Psoas muscle (tissue), 7 donors: ENCODE measurements at regions not wholly inside any gene's neighbourhood (a gene's known extent, or its start where the extent isn't known, plus 50 kb on each side); places are given as distances from the start of the nearest gene placed in this dataset.

Source experiments
- ATAC-seq, 4 donors: fragments of 200-7000 bp; cut with Tn5 transposase; one replicate each; pipeline ENCODE4 v1.9.1; 2020; ENCODE audit warnings: moderate library complexity in 3 of 4, mild to moderate bottlenecking in 2 of 4
- DNase-seq, 2 donors: peaks; one replicate each; pipeline ENCODE4 v3.0.0-alpha.2; 2020
- H3K27ac ChIP-seq: fragments of 200-600 bp; one replicate; pipeline ENCODE4 v1.8.0; 2022
- H3K27me3 ChIP-seq, 3 donors: fragments of 200-600 bp in 1 of 3; one replicate each; pipeline versions ENCODE4 v1.6.1 to v1.8.0; 2013 to 2022; ENCODE audit warnings: low read length in 2 of 3, mild to moderate bottlenecking in 2 of 3, moderate library complexity in 1 of 3; ENCODE audit not compliant: insufficient read depth in 3 of 3
- H3K36me3 ChIP-seq, 2 donors: fragments of 200-600 bp in 1 of 2; one replicate each; pipeline versions ENCODE4 v1.6.1 to v1.8.0; 2013 to 2022; ENCODE audit warnings: low read depth in 1 of 2, mild to moderate bottlenecking in 1 of 2, moderate library complexity in 1 of 2; ENCODE audit not compliant: insufficient read depth in 1 of 2
- H3K4me1 ChIP-seq: fragments of 200-600 bp; one replicate; pipeline ENCODE4 v1.8.0; 2022
- H3K4me3 ChIP-seq: fragments of 200-600 bp; one replicate; pipeline ENCODE4 v1.8.0; 2022; ENCODE audit warnings: mild to moderate bottlenecking
- H3K9me3 ChIP-seq: fragments of 200-600 bp; one replicate; pipeline ENCODE4 v1.8.0; 2022
- WGBS, 3 donors: extraction: QIAGEN DNeasy Blood & Tissue Kit; methylation state at CpG; one replicate each; pipeline versions ENCODE4 v1.1.6 to v1.1.7; 2013; 5-methylcytosine and 5-hydroxymethylcytosine counted together
- intact Hi-C, 2 donors: fragments of 100-400 bp; cut with DNase I; formaldehyde crosslinking; loops; one replicate each; pipeline versions ENCODE4 v1.11.0 to v1.14.2; 2022
- TF ChIP-seq, protein P1 (sequence below): fragments of 200-600 bp; IDR thresholded peaks from one replicate; pipeline ENCODE4 v1.8.0; 2022; ENCODE audit warnings: antibody characterized with exemption
- donor health status: healthy with polysubstance abuse.
- donor health status: DM: no; HTN: no; CAD: no; lungs with moderate emphysema.
- donor health status: Bipolar disorder and iron deficiency.
- donor health status: healthy.
- donor health status: DM: yes; HTN: yes; CAD: no.
- donor health status: DM: no; HTN: no; CAD: no.
- donor health status: DM: yes; HTN: yes; CAD: no.

DNA sequence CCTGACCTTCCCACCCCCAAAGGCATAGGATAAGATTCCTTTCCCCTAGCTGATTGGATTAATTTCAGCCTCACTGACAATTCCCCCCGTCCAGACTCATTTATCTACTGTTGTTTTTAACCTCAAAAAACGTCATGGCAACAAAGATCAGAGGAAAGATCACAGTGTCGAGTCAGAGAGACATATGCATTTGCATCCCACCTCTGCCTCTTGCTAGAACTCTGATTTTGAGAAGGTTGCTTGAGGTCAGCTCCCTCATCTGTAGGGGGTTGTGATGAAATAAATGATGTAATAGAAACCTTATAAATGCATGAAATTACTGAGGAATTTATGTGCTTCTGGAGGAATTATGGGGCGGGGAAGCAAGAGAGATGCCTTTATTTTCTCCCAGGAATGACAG is 53.3 kb upstream of the SYN3 start:
- ATAC-seq: no peak
- no peaks in the 10 kb centered on the region for H3K36me3 ChIP-seq
- no peaks in the 10 kb centered on the region for H3K9me3 ChIP-seq
- 26 to 35% (median 34%) methylated on average over 4 of the region's 4 CpGs for WGBS, 3 donors
- no peaks in the 10 kb centered on the region for H3K4me1 ChIP-seq
- intact Hi-C loops: no loop called here
- no peak overlapping the region for H3K4me3 ChIP-seq
- peaks cover 0 to 5% (median 0%) of the 10 kb centered on the region in 3 donors for H3K27me3 ChIP-seq
- TF ChIP-seq, protein P1, sequence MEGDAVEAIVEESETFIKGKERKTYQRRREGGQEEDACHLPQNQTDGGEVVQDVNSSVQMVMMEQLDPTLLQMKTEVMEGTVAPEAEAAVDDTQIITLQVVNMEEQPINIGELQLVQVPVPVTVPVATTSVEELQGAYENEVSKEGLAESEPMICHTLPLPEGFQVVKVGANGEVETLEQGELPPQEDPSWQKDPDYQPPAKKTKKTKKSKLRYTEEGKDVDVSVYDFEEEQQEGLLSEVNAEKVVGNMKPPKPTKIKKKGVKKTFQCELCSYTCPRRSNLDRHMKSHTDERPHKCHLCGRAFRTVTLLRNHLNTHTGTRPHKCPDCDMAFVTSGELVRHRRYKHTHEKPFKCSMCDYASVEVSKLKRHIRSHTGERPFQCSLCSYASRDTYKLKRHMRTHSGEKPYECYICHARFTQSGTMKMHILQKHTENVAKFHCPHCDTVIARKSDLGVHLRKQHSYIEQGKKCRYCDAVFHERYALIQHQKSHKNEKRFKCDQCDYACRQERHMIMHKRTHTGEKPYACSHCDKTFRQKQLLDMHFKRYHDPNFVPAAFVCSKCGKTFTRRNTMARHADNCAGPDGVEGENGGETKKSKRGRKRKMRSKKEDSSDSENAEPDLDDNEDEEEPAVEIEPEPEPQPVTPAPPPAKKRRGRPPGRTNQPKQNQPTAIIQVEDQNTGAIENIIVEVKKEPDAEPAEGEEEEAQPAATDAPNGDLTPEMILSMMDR: no peak
- no peak for DNase-seq
- no peak overlapping the region for H3K27ac ChIP-seq

DNA sequence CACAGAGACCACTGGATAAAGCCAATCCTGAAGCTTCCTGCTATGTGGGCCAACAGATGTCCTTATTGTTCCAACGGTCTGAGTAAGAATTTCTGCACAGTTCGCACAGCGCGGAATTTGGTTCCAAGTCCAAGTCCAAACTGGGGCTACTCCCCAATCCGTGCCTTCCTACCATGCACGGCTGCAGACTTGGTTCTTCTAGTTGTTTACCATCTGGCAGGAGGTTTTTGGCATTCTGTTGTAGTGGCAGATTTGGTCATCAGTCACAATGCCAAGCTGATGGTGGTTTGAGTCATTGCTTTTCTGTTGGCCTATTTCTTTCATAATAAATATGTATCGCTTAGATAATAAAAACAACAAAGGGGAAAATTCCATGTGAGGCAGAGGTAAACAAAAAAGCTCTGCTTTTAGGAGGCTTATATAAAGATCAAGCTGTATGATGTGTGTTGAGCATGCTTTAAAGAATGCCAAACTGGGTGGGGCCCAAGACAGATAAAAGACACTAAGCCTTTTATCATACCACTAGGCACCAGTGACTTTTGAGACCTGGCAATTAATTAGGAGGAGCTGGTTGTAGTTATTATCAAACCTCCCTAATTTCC is 52.5 kb upstream of the SYN3 start:
- no peak for ATAC-seq
- TF ChIP-seq, protein P1: no peak
- no peak overlapping the region for H3K4me3 ChIP-seq
- intact Hi-C loops: no loop called here
- no peaks in the 10 kb centered on the region for H3K4me1 ChIP-seq
- no peaks in the 10 kb centered on the region for H3K36me3 ChIP-seq
- H3K27me3 ChIP-seq: peaks cover 0 to 5% (median 0%) of the 10 kb centered on the region in 3 donors
- 32 to 50% (median 33%) methylated on average over 7 of the region's 7 CpGs for WGBS, 3 donors
- no peaks in the 10 kb centered on the region for H3K9me3 ChIP-seq
- no peak overlapping the region for H3K27ac ChIP-seq
- no peak for DNase-seq

DNA sequence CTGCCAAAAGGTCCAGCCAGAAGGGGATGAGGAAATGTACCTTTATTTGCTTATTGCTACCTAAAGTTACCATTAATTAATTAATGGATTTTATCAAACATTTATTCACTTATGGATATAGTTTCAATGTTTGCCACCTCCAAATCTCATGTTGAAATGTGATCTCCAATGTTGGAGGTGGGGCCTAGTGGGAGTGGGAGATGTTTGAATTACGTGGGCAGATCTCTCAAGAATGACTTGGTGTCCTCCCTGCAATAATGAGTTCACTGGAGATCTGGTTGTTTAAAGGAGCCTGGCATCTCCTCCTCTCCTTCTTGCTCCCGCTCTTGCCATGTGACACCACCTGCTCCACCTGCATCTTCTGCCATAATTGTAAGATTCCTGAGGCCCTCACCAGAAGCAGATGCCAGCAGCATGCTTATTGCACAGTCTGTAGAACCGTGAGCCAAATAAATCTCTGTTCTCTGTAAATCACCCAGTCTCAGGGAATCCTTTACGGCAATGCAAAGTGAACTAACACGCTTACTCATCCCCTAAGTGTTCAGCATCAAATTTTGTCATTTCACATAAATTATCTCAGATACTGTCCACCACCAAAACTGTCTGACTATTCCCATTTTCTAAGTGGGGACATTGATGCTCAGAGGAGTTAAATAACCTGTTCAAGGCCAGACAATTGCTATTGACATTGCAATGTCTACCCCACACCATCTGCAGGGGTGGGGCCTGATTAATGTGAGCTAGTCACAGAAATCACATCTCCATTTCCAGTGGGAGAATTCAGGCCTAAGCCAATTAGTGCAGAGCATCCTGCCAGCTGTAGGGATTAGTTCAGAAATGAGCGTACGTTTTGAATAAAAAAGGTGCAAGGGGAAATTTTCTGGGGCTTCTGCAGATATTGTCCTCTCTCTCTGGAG is 51.6 kb upstream of the SYN3 start:
- no peak for DNase-seq
- no peaks in the 10 kb centered on the region for H3K4me1 ChIP-seq
- peaks cover 0 to 5% (median 0%) of the 10 kb centered on the region in 3 donors for H3K27me3 ChIP-seq
- H3K27ac ChIP-seq: no peak overlapping the region
- WGBS, 3 donors: 39 to 57% (median 41%) methylated on average over 7 of the region's 7 CpGs
- no peaks in the 10 kb centered on the region for H3K36me3 ChIP-seq
- H3K4me3 ChIP-seq: no peak overlapping the region
- no peak for ATAC-seq
- no peaks in the 10 kb centered on the region for H3K9me3 ChIP-seq
- TF ChIP-seq, protein P1: no peak
- intact Hi-C loops: no loop called here

DNA sequence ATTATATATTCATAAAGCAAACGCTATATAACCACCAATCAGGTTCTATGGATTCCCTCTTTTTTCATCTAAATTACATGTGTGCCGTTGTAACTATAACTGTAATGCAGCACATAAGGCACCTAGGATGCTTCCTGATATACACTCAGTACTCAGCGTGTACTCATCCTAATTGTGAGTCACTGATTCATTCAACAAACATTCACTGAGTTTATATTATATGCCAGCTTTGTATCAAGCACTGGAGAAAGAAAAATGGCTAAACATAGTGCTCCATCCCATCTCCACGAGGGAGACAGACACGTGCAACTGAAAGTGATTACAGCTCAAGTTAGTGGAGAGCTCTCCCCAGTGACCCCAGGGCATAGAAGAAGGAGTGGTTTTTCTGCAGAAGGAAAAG is 49.9 kb upstream of the SYN3 start:
- DNase-seq (no peak), ATAC-seq (no peak)
- TF ChIP-seq, protein P1: no peak
- Histone ChIP-seq H3K36me3 (no peaks in the 10 kb centered on the region), H3K9me3 (peaks cover 8% of the 10 kb centered on the region), H3K4me3 (no peak overlapping the region), H3K27ac (no peak overlapping the region), H3K4me1 (no peaks in the 10 kb centered on the region), H3K27me3 (peaks cover 0 to 9% (median 0%) of the 10 kb centered on the region in 3 donors)
- WGBS, 3 donors: 67 to 75% (median 69%) methylated on average over 5 of the region's 5 CpGs
- intact Hi-C loops: no loop called here
